NB4 (cell line): ENCODE measurements at regions not wholly inside any gene's neighbourhood (a gene's known extent, or its start where the extent isn't known, plus 50 kb on each side); places are given as distances from the start of the nearest gene placed in this dataset.

ENCODE experiments used
- MAX ChIP-seq: IDR thresholded peaks from 2 replicates; pipeline ENCODE4 v1.6.1; 2011; ENCODE audit warnings: low read depth, low read length
- POLR2A ChIP-seq: IDR thresholded peaks from 2 replicates; pipeline ENCODE4 v1.6.1; 2011; ENCODE audit warnings: mild to moderate bottlenecking; ENCODE audit not compliant: insufficient read length; ENCODE audit errors: extremely low read depth

- TF ChIP-seq MAX (no peak), POLR2A (no peak)
These were observed 64.0 kb upstream of the DDIT4L start for GRCh38 chr4:100254237-100254636.
